ENCODE measurements at regions not wholly inside any gene's neighbourhood (a gene's known extent, or its start where the extent isn't known, plus 50 kb on each side); places are given as distances from the start of the nearest gene placed in this dataset.

DNA sequence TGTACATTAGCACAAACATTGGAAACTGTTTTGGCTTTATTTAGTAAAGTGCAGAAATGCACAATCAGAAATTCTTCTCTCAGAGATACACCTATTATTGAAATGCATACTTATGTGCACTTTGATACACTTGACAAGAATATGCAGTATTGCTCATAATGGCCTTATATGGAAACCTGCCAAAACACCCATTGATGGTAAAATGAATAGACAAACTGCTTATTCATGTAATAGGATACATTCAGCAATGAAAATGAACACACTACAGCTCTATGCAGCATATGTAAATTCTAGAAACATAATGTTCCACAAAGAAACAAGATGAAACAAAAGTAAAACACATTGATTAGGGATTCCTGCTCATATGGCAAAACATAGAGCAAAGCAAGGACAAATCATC is 223.9 kb downstream of the S1PR1 start:
- TF ChIP-seq, protein P1, sequence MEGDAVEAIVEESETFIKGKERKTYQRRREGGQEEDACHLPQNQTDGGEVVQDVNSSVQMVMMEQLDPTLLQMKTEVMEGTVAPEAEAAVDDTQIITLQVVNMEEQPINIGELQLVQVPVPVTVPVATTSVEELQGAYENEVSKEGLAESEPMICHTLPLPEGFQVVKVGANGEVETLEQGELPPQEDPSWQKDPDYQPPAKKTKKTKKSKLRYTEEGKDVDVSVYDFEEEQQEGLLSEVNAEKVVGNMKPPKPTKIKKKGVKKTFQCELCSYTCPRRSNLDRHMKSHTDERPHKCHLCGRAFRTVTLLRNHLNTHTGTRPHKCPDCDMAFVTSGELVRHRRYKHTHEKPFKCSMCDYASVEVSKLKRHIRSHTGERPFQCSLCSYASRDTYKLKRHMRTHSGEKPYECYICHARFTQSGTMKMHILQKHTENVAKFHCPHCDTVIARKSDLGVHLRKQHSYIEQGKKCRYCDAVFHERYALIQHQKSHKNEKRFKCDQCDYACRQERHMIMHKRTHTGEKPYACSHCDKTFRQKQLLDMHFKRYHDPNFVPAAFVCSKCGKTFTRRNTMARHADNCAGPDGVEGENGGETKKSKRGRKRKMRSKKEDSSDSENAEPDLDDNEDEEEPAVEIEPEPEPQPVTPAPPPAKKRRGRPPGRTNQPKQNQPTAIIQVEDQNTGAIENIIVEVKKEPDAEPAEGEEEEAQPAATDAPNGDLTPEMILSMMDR (IDR thresholded peaks at IDR 0.05), result no peak
- TF ChIP-seq, protein P2, sequence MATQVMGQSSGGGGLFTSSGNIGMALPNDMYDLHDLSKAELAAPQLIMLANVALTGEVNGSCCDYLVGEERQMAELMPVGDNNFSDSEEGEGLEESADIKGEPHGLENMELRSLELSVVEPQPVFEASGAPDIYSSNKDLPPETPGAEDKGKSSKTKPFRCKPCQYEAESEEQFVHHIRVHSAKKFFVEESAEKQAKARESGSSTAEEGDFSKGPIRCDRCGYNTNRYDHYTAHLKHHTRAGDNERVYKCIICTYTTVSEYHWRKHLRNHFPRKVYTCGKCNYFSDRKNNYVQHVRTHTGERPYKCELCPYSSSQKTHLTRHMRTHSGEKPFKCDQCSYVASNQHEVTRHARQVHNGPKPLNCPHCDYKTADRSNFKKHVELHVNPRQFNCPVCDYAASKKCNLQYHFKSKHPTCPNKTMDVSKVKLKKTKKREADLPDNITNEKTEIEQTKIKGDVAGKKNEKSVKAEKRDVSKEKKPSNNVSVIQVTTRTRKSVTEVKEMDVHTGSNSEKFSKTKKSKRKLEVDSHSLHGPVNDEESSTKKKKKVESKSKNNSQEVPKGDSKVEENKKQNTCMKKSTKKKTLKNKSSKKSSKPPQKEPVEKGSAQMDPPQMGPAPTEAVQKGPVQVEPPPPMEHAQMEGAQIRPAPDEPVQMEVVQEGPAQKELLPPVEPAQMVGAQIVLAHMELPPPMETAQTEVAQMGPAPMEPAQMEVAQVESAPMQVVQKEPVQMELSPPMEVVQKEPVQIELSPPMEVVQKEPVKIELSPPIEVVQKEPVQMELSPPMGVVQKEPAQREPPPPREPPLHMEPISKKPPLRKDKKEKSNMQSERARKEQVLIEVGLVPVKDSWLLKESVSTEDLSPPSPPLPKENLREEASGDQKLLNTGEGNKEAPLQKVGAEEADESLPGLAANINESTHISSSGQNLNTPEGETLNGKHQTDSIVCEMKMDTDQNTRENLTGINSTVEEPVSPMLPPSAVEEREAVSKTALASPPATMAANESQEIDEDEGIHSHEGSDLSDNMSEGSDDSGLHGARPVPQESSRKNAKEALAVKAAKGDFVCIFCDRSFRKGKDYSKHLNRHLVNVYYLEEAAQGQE (IDR thresholded peaks at IDR 0.05; ENCODE audit: insufficient read depth in 1 of 2, low read depth in 2 of 2, low read length in 1 of 2), result no peak
- TF ChIP-seq POLR2AphosphoS5 (IDR thresholded peaks at IDR 0.05; ENCODE audit: low read depth, low read length), result no peak

Measured in Panc1 (cell line).